Ishikawa (cell line): ENCODE measurements at regions not wholly inside any gene's neighbourhood (a gene's known extent, or its start where the extent isn't known, plus 50 kb on each side); places are given as distances from the start of the nearest gene placed in this dataset.

ENCODE experiments used
- CREB1 ChIP-seq: IDR thresholded peaks from 2 replicates; pipeline ENCODE4 v1.6.1; 2012; ENCODE audit warnings: low read depth
- EP300 ChIP-seq: IDR thresholded peaks from 2 replicates; pipeline ENCODE4 v1.6.1; 2012; ENCODE audit warnings: borderline replicate concordance
- TF ChIP-seq, protein P1 (sequence below): IDR thresholded peaks from 2 replicates; pipeline ENCODE4 v1.6.1; 2012

- TF ChIP-seq, protein P1, sequence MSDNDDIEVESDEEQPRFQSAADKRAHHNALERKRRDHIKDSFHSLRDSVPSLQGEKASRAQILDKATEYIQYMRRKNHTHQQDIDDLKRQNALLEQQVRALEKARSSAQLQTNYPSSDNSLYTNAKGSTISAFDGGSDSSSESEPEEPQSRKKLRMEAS = no peak
- TF ChIP-seq EP300 (no peak), CREB1 (no peak)
Measured at GRCh38 chr20:6622041-6622440, 145.4 kb upstream of the BMP2 start.
